Vagina (tissue), 2 donors: ENCODE measurements at regions not wholly inside any gene's neighbourhood (a gene's known extent, or its start where the extent isn't known, plus 50 kb on each side); places are given as distances from the start of the nearest gene placed in this dataset.

ENCODE experiments used
- POLR2A ChIP-seq, 2 donors: fragments of 450-650 bp; IDR thresholded peaks; one replicate each; pipeline ENCODE4 v1.6.1; 2017; ENCODE audit warnings: antibody characterized with exemption in 2 of 2, mild to moderate bottlenecking in 2 of 2, moderate library complexity in 2 of 2
- POLR2AphosphoS5 ChIP-seq, 2 donors: sonication (generic); formaldehyde crosslinking; IDR thresholded peaks; one replicate each; pipeline ENCODE4 v1.9.0; 2017; ENCODE audit warnings: antibody characterized with exemption in 2 of 2, mild to moderate bottlenecking in 2 of 2, low read depth in 1 of 2; ENCODE audit not compliant: insufficient read depth in 1 of 2
- TF ChIP-seq, protein P1 (sequence below), 3 experiments: fragments of 450-650 bp in 2 of 3; fragments of 200-600 bp in 1 of 3; sonication (generic) in 1 of 3; IDR thresholded peaks; one replicate each; pipeline ENCODE4 v1.5.1; 2017 to 2019; ENCODE audit warnings: antibody characterized with exemption in 3 of 3, mild to moderate bottlenecking in 2 of 3, moderate library complexity in 2 of 3

DNA sequence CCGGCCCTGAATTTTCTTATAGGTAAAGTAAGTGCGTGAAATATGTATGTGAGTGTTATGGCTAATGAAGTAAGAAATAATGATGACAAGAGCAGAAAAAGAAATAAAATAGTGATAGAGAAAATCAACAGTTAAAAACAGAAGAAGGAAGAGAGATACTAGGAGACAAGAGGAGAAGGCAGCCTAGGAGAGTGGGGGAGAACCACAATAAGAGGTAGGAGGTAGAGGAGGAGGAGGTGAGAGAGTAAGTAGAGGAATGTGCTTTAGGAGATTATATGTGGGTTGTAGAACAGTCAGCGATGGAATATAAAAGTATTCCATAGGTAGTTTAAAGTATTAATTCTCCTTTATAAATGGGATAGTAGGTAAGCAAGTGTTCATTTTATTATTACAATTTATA lies 861.5 kb upstream of the B3GALT2 start:
- TF ChIP-seq, protein P1, sequence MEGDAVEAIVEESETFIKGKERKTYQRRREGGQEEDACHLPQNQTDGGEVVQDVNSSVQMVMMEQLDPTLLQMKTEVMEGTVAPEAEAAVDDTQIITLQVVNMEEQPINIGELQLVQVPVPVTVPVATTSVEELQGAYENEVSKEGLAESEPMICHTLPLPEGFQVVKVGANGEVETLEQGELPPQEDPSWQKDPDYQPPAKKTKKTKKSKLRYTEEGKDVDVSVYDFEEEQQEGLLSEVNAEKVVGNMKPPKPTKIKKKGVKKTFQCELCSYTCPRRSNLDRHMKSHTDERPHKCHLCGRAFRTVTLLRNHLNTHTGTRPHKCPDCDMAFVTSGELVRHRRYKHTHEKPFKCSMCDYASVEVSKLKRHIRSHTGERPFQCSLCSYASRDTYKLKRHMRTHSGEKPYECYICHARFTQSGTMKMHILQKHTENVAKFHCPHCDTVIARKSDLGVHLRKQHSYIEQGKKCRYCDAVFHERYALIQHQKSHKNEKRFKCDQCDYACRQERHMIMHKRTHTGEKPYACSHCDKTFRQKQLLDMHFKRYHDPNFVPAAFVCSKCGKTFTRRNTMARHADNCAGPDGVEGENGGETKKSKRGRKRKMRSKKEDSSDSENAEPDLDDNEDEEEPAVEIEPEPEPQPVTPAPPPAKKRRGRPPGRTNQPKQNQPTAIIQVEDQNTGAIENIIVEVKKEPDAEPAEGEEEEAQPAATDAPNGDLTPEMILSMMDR (IDR thresholded peaks at IDR 0.05): no peak
- TF ChIP-seq POLR2A (IDR thresholded peaks at IDR 0.05) (no peak), POLR2AphosphoS5 (IDR thresholded peaks at IDR 0.05; ENCODE audit: insufficient read depth in 1 of 2, low read depth in 1 of 2) (no peak)
